IMR-90 (cell line): ENCODE measurements at regions not wholly inside any gene's neighbourhood (a gene's known extent, or its start where the extent isn't known, plus 50 kb on each side); places are given as distances from the start of the nearest gene placed in this dataset.

Source experiments
- ATAC-seq: fragments of 200-7000 bp; cut with Tn5 transposase; 2 replicates; pipeline ENCODE4 v1.9.1; 2020; ENCODE audit warnings: low read depth, mild to moderate bottlenecking, moderate library complexity
- BruUV-seq: library from RNA; stranded (reverse); fragments of 400-500 nt; replicated peaks from 2 replicates; lab custom pipeline; 2021; lab: Mats Ljungman, UMichigan
- CTCF ChIA-PET: fragments of 300-600 bp; formaldehyde crosslinking; extraction: SDS; loops from one replicate; lab custom pipeline; 2021; ENCODE audit warnings: antibody characterized with exemption; lab: Yijun Ruan, JAX
- POLR2A ChIA-PET: fragments of 300-600 bp; sonication (Branson Sonifier 250); formaldehyde crosslinking; loops from one replicate; lab custom pipeline; 2022; ENCODE audit warnings: antibody characterized with exemption; ENCODE audit not compliant: unreplicated experiment; lab: Charles Lee
- DNase-seq: peaks from one replicate; pipeline ENCODE4 v3.0.0; 2013
- H2AFZ ChIP-seq: replicated peaks from 2 replicates; pipeline ENCODE3; 2013; ENCODE audit warnings: low read length, mild to moderate bottlenecking; ENCODE audit not compliant: poor library complexity
- H2AK5ac ChIP-seq: 2 replicates; pipeline ENCODE4 v1.6.1; 2013; ENCODE audit warnings: low read depth, low read length, inconsistent platforms
- H2AK9ac ChIP-seq: replicated peaks from 2 replicates; pipeline ENCODE3; 2013; ENCODE audit warnings: mild to moderate bottlenecking, low read depth, low read length, moderate library complexity; ENCODE audit not compliant: poor library complexity
- H2BK120ac ChIP-seq: 2 replicates; pipeline ENCODE4 v1.6.1; 2013; ENCODE audit warnings: low read depth, low read length, inconsistent platforms
- H2BK15ac ChIP-seq: 3 replicates; pipeline ENCODE4 v1.6.1; 2013; ENCODE audit warnings: low read depth, low read length, inconsistent platforms
- H2BK20ac ChIP-seq: 2 replicates; pipeline ENCODE4 v1.6.1; 2013; ENCODE audit warnings: low read depth, mild to moderate bottlenecking, inconsistent platforms, low read length, moderate library complexity
- H2BK5ac ChIP-seq: 2 replicates; pipeline ENCODE4 v1.6.1; 2013; ENCODE audit warnings: mild to moderate bottlenecking, low read depth, low read length, inconsistent platforms; ENCODE audit not compliant: poor library complexity, severe bottlenecking
- H3K14ac ChIP-seq: replicated peaks from 2 replicates; pipeline ENCODE4 v1.6.1; 2013; ENCODE audit warnings: low read depth, low read length, inconsistent platforms
- H3K18ac ChIP-seq: 2 replicates; pipeline ENCODE4 v1.6.1; 2013; ENCODE audit warnings: low read depth, low read length, control low read depth
- H3K23ac ChIP-seq: 2 replicates; pipeline ENCODE4 v1.6.1; 2013; ENCODE audit warnings: low read depth, low read length, inconsistent platforms
- H3K27ac ChIP-seq: 2 replicates; pipeline ENCODE4 v1.5.1; 2013; ENCODE audit warnings: mild to moderate bottlenecking, control low read depth, low read length; ENCODE audit not compliant: insufficient read depth
- H3K27me3 ChIP-seq: 2 replicates; pipeline ENCODE4 v1.6.1; 2013; ENCODE audit warnings: low read length; ENCODE audit not compliant: control insufficient read depth, insufficient read depth
- H3K36me3 ChIP-seq: 2 replicates; pipeline ENCODE4 v1.6.1; 2013; ENCODE audit warnings: low read length, mixed read lengths; ENCODE audit not compliant: control insufficient read depth, insufficient read depth
- H3K4ac ChIP-seq: 2 replicates; pipeline ENCODE4 v1.6.1; 2013; ENCODE audit warnings: low read depth, low read length, inconsistent platforms
- H3K4me1 ChIP-seq: 2 replicates; pipeline ENCODE4 v1.6.1; 2013; ENCODE audit warnings: low read length, mixed read lengths; ENCODE audit not compliant: control insufficient read depth, insufficient read depth
- H3K4me2 ChIP-seq: 2 replicates; pipeline ENCODE4 v1.6.1; 2013; ENCODE audit warnings: low read depth, mild to moderate bottlenecking, control low read depth, low read length, moderate library complexity
- H3K4me3 ChIP-seq: 2 replicates; pipeline ENCODE4 v1.5.1; 2013; ENCODE audit warnings: low read depth, mild to moderate bottlenecking, control low read depth, low read length, moderate library complexity; ENCODE audit not compliant: insufficient read depth
- H3K56ac ChIP-seq: 2 replicates; pipeline ENCODE4 v1.6.1; 2013; ENCODE audit warnings: low read length, inconsistent platforms; ENCODE audit not compliant: insufficient read depth; ENCODE audit errors: extremely low read depth
- H3K79me1 ChIP-seq, 2 experiments: 2 replicates each; pipeline ENCODE4 v1.6.1; 2013; ENCODE audit warnings: low read length in 2 of 2, inconsistent platforms in 1 of 2, low read depth in 1 of 2
- H3K9ac ChIP-seq: 2 replicates; pipeline ENCODE4 v1.6.1; 2013; ENCODE audit warnings: low read depth, low read length, control low read depth
- H3K9me1 ChIP-seq: 2 replicates; pipeline ENCODE4 v1.6.1; 2013; ENCODE audit warnings: low read length, inconsistent platforms; ENCODE audit not compliant: insufficient read depth
- H3K9me3 ChIP-seq: 2 replicates; pipeline ENCODE4 v1.6.1; 2013; ENCODE audit warnings: low read length; ENCODE audit not compliant: control insufficient read depth, insufficient read depth
- H4K20me1 ChIP-seq: 2 replicates; pipeline ENCODE4 v1.6.1; 2013; ENCODE audit warnings: low read length, inconsistent platforms; ENCODE audit not compliant: insufficient read depth
- H4K5ac ChIP-seq: 2 replicates; pipeline ENCODE4 v1.6.1; 2013; ENCODE audit warnings: mild to moderate bottlenecking, low read depth, low read length, control low read depth
- H4K8ac ChIP-seq, 2 experiments: 2 replicates each; pipeline ENCODE4 v1.6.1; 2013; ENCODE audit warnings: low read depth in 2 of 2, low read length in 2 of 2, control low read depth in 1 of 2, inconsistent platforms in 1 of 2
- H4K91ac ChIP-seq: 2 replicates; pipeline ENCODE4 v1.6.1; 2013; ENCODE audit warnings: low read depth, low read length, inconsistent platforms; ENCODE audit not compliant: insufficient read depth
- BHLHE40 ChIP-seq: fragments of 150-350 bp; IDR thresholded peaks from 2 replicates; pipeline ENCODE4 v1.6.1; 2016; ENCODE audit warnings: mild to moderate bottlenecking, low read depth, low read length
- CHD1 ChIP-seq: IDR thresholded peaks from 2 replicates; pipeline ENCODE4 v1.6.1; 2012; ENCODE audit warnings: low read depth, low read length, improper control_type of control experiment
- CTCF ChIP-seq: conservative IDR thresholded peaks from 2 replicates; pipeline ENCODE4 v1.5.1; 2012; ENCODE audit warnings: mild to moderate bottlenecking, low read depth, low read length, improper control_type of control experiment
- ELK1 ChIP-seq: fragments of 150-350 bp; IDR thresholded peaks from 2 replicates; pipeline ENCODE4 v1.6.1; 2016; ENCODE audit warnings: low read depth, mild to moderate bottlenecking, low read length, moderate library complexity, borderline replicate concordance
- MAZ ChIP-seq: IDR thresholded peaks from 2 replicates; pipeline ENCODE4 v1.6.1; 2012; ENCODE audit warnings: low read depth, mild to moderate bottlenecking, low read length, improper control_type of control experiment, moderate library complexity, borderline replicate concordance
- MXI1 ChIP-seq: IDR thresholded peaks from 2 replicates; pipeline ENCODE4 v1.6.1; 2012; ENCODE audit warnings: low read depth, mild to moderate bottlenecking, low read length, moderate library complexity, borderline replicate concordance
- RAD21 ChIP-seq: IDR thresholded peaks from 2 replicates; pipeline ENCODE4 v1.6.1; 2012; ENCODE audit warnings: low read length, improper control_type of control experiment
- RCOR1 ChIP-seq: IDR thresholded peaks from 2 replicates; pipeline ENCODE4 v1.6.1; 2012; ENCODE audit warnings: mild to moderate bottlenecking, low read length, improper control_type of control experiment; ENCODE audit not compliant: insufficient replicate concordance
- RFX5 ChIP-seq: IDR thresholded peaks from 2 replicates; pipeline ENCODE4 v1.8.0; 2012; ENCODE audit warnings: low read depth, mild to moderate bottlenecking, low read length, moderate library complexity
- SMC3 ChIP-seq: fragments of 150-350 bp; IDR thresholded peaks from 2 replicates; pipeline ENCODE4 v1.6.1; 2016; ENCODE audit warnings: low read depth, mild to moderate bottlenecking, antibody characterized with exemption, low read length, moderate library complexity
- USF2 ChIP-seq: fragments of 150-350 bp; IDR thresholded peaks from 2 replicates; pipeline ENCODE4 v1.6.1; 2017; ENCODE audit warnings: mild to moderate bottlenecking, antibody characterized with exemption, low read length, low read depth
- dilution Hi-C: fragments of 300-500 bp; cut with HindIII; formaldehyde crosslinking; loops from one replicate; pipeline ENCODE4 v1.14.3; 2018; ENCODE audit warnings: low sequenced_read_pairs; ENCODE audit not compliant: unreplicated experiment
- in situ Hi-C: fragments of 300-500 bp; cut with MboI; formaldehyde crosslinking; loops from 3 replicates; pipeline ENCODE4 v1.14.3; 2019; ENCODE audit warnings: low sequenced_read_pairs, inconsistent platforms, mixed read lengths
- intact Hi-C: fragments of 100-400 bp; cut with micrococcal nuclease; formaldehyde crosslinking; loops from 2 replicates; pipeline ENCODE4 v1.10.0; 2022

GRCh38 chr2:76274160-76274559 is 563.4 kb upstream of the GCFC2 start:
- Histone ChIP-seq H3K4me1 (no peaks in the 10 kb centered on the region), H3K23ac (no peak overlapping the region), H2AK9ac (no peak overlapping the region), H2BK5ac (no peak overlapping the region), H3K9ac (no peak overlapping the region), H3K4ac (no peak overlapping the region), H2BK20ac (no peak overlapping the region), H3K56ac (no peak overlapping the region), H3K4me2 (no peak overlapping the region), H4K5ac (no peak overlapping the region), H3K36me3 (no peaks in the 10 kb centered on the region), H4K91ac (no peak overlapping the region), H4K8ac (no peak overlapping the region), H2BK120ac (no peak overlapping the region), H2AK5ac (no peak overlapping the region), H2AFZ (no peak overlapping the region), H4K20me1 (no peaks in the 10 kb centered on the region), H3K14ac (no peak overlapping the region), H3K4me3 (no peak overlapping the region), H3K18ac (no peak overlapping the region), H3K27me3 (no peaks in the 10 kb centered on the region), H3K9me3 (no peaks in the 10 kb centered on the region), H3K27ac (no peak overlapping the region), H3K9me1 (no peaks in the 10 kb centered on the region), H3K79me1 (no peaks in the 10 kb centered on the region), H2BK15ac (no peak overlapping the region)
- ATAC-seq = no peak
- in situ Hi-C loops = no loop called here
- dilution Hi-C loops = no loop called here
- no peak for TF ChIP-seq MXI1
- TF ChIP-seq MAZ = no peak
- no peak for TF ChIP-seq RCOR1
- no peak for TF ChIP-seq USF2
- no peak for TF ChIP-seq RAD21
- TF ChIP-seq SMC3 = no peak
- TF ChIP-seq CTCF = no peak
- no peak for TF ChIP-seq CHD1
- TF ChIP-seq BHLHE40 = no peak
- TF ChIP-seq ELK1 = no peak
- no peak for TF ChIP-seq RFX5
- no TSS peak for BruUV-seq
- ChIA-PET CTCF (no interaction called here), POLR2A (no interaction called here)
- intact Hi-C loops = no loop called here
- no peak for DNase-seq
